CD14-positive monocyte (primary cell): ENCODE measurements at regions not wholly inside any gene's neighbourhood (a gene's known extent, or its start where the extent isn't known, plus 50 kb on each side); places are given as distances from the start of the nearest gene placed in this dataset.

Experiments used
- DNase-seq, 3 donors: peaks; one replicate each; pipeline ENCODE4 v3.0.0-alpha.2; 2011 to 2022
- H2AFZ ChIP-seq: 2 replicates; pipeline ENCODE4 v1.6.0; 2012; ENCODE audit warnings: mild to moderate bottlenecking, low read depth, low read length, inconsistent platforms; ENCODE audit not compliant: insufficient read depth, poor library complexity, severe bottlenecking
- H3K27ac ChIP-seq, 2 donors: 1 replicate in 1 of 2; 2 replicates in 1 of 2; pipeline ENCODE4 v1.5.1; 2012 to 2013; ENCODE audit warnings: low read length in 2 of 2, control low read depth in 1 of 2, inconsistent platforms in 1 of 2, low read depth in 1 of 2, mild to moderate bottlenecking in 1 of 2
- H3K27me3 ChIP-seq, 2 donors: one replicate each; pipeline versions ENCODE4 v1.6.0 to v1.6.1; 2011 to 2013; ENCODE audit warnings: low read length in 2 of 2; ENCODE audit not compliant: control insufficient read depth in 2 of 2, insufficient read depth in 2 of 2
- H3K36me3 ChIP-seq, 2 donors: replicated peaks in 1 of 2; 1 replicate in 1 of 2; 2 replicates in 1 of 2; pipeline versions ENCODE4 v1.5.1 to v1.6.1; 2012 to 2013; ENCODE audit warnings: low read length in 2 of 2, control low read depth in 1 of 2, inconsistent platforms in 1 of 2, mild to moderate bottlenecking in 1 of 2; ENCODE audit not compliant: insufficient read depth in 2 of 2, control insufficient read depth in 1 of 2
- H3K4me1 ChIP-seq, 2 donors: 1 replicate in 1 of 2; 2 replicates in 1 of 2; pipeline versions ENCODE4 v1.5.1 to v1.6.1; 2012 to 2013; ENCODE audit warnings: low read length in 2 of 2, control low read depth in 1 of 2, inconsistent platforms in 1 of 2, mild to moderate bottlenecking in 1 of 2, moderate library complexity in 1 of 2; ENCODE audit not compliant: insufficient read depth in 2 of 2, control insufficient read depth in 1 of 2
- H3K4me2 ChIP-seq: replicated peaks from 2 replicates; pipeline ENCODE3; 2012; ENCODE audit warnings: low read length, moderate library complexity, mild to moderate bottlenecking; ENCODE audit not compliant: poor library complexity, severe bottlenecking; ENCODE audit errors: extremely low read depth
- H3K4me3 ChIP-seq, 3 experiments: fragments of 200-600 bp in 1 of 3; sonication (generic) in 1 of 3; replicated peaks in 1 of 3; 1 replicate in 2 of 3; 2 replicates in 1 of 3; pipeline ENCODE4 v1.5.1; 2011 to 2013; ENCODE audit warnings: low read length in 3 of 3, mild to moderate bottlenecking in 3 of 3, control low read depth in 2 of 3, low read depth in 2 of 3, inconsistent platforms in 1 of 3, moderate library complexity in 1 of 3
- H3K79me2 ChIP-seq: 2 replicates; pipeline ENCODE4 v1.6.0; 2012; ENCODE audit warnings: mild to moderate bottlenecking, control low read depth, inconsistent platforms, low read length, moderate library complexity; ENCODE audit not compliant: insufficient read depth
- H3K9ac ChIP-seq: 2 replicates; pipeline ENCODE4 v1.6.0; 2017; ENCODE audit warnings: low read length, mild to moderate bottlenecking; ENCODE audit not compliant: insufficient read depth, poor library complexity, severe bottlenecking
- H3K9me3 ChIP-seq, 2 donors: replicated peaks in 1 of 2; 1 replicate in 1 of 2; 2 replicates in 1 of 2; pipeline versions ENCODE4 v1.5.1 to v1.6.1; 2012 to 2013; ENCODE audit warnings: low read length in 2 of 2, control low read depth in 1 of 2; ENCODE audit not compliant: control insufficient read depth in 1 of 2, insufficient read depth in 1 of 2
- H4K20me1 ChIP-seq: 2 replicates; pipeline ENCODE4 v1.6.0; 2012; ENCODE audit warnings: mild to moderate bottlenecking, low read length, control low read depth, moderate library complexity; ENCODE audit not compliant: insufficient read depth
- H3K27ac Mint-ChIP-seq, 7 donors: one replicate each; pipeline ENCODE4 v1.8.0; 2020; ENCODE audit warnings: mild to moderate bottlenecking in 7 of 7, mixed read lengths in 7 of 7, moderate library complexity in 6 of 7, inconsistent platforms in 2 of 7
- H3K27me3 Mint-ChIP-seq, 3 donors: one replicate each; pipeline ENCODE4 v1.8.0; 2021 to 2022; ENCODE audit warnings: low read depth in 3 of 3, mild to moderate bottlenecking in 3 of 3, mixed read lengths in 3 of 3, moderate library complexity in 3 of 3, inconsistent platforms in 1 of 3
- H3K36me3 Mint-ChIP-seq, 2 donors: one replicate each; pipeline ENCODE4 v1.8.0; 2020; ENCODE audit warnings: mixed read lengths in 2 of 2, inconsistent platforms in 1 of 2, mild to moderate bottlenecking in 1 of 2
- H3K4me1 Mint-ChIP-seq: one replicate; pipeline ENCODE4 v1.8.0; 2020; ENCODE audit warnings: mild to moderate bottlenecking, mixed read lengths
- H3K4me3 Mint-ChIP-seq, 2 donors: one replicate each; pipeline ENCODE4 v1.8.0; 2020; ENCODE audit warnings: mild to moderate bottlenecking in 2 of 2, mixed read lengths in 2 of 2, moderate library complexity in 1 of 2
- H3K9me3 Mint-ChIP-seq, 7 donors: one replicate each; pipeline ENCODE4 v1.8.0; 2020 to 2022; ENCODE audit warnings: mixed read lengths in 7 of 7, mild to moderate bottlenecking in 6 of 7, moderate library complexity in 6 of 7, inconsistent platforms in 2 of 7
- WGBS: methylation state at CpG from one replicate; pipeline ENCODE4 v1.1.5; 2013; ENCODE audit warnings: missing lambda C conversion rate; ENCODE audit not compliant: insufficient coverage; 5-methylcytosine and 5-hydroxymethylcytosine counted together
- intact Hi-C, 2 donors: fragments of 100-400 bp; cut with micrococcal nuclease; formaldehyde crosslinking; loops; one replicate each; pipeline versions ENCODE4 v1.15.0 to v1.15.1; 2023
- TF ChIP-seq, protein P1 (sequence below): fragments of 200-600 bp; IDR thresholded peaks from one replicate; pipeline ENCODE4 v1.8.0; 2022; ENCODE audit warnings: antibody characterized with exemption, mild to moderate bottlenecking

DNA sequence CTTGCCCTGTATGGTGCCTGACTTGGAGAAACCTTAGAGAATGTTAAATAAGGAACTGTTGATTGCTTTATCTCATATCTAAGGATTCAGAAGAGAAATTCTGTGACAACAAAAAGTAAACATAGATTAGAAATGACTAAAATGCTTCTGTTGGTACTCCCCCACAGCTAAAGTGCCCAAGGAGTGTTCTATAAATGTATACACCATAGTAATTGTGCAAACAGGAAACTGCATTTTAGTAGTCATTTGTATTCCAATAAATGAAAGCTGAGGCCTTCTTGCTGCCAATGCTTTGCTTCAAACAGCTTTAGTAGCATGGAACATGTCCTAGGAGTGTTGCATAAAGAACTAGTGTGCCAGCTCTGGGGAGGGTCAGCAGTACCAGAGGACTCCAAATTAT is 343.7 kb upstream of the IRAK1BP1 start:
- H3K4me3 ChIP-seq = no peak overlapping the region
- Mint-ChIP-seq H3K4me1 (no peaks in the 10 kb centered on the region), H3K36me3 (no peaks in the 10 kb centered on the region), H3K9me3 (peaks cover 0 to 2% (median 0%) of the 10 kb centered on the region in 7 donors), H3K27me3 (peaks cover 0 to 2% (median 0%) of the 10 kb centered on the region in 3 donors), H3K27ac (no peak overlapping the region), H3K4me3 (no peak overlapping the region)
- no peak overlapping the region for H3K27ac ChIP-seq
- H3K79me2 ChIP-seq = no peaks in the 10 kb centered on the region
- H3K27me3 ChIP-seq = no peaks in the 10 kb centered on the region
- no peaks in the 10 kb centered on the region for H3K4me1 ChIP-seq
- intact Hi-C loops = no loop called here
- no peak overlapping the region for H3K9ac ChIP-seq
- TF ChIP-seq, protein P1, sequence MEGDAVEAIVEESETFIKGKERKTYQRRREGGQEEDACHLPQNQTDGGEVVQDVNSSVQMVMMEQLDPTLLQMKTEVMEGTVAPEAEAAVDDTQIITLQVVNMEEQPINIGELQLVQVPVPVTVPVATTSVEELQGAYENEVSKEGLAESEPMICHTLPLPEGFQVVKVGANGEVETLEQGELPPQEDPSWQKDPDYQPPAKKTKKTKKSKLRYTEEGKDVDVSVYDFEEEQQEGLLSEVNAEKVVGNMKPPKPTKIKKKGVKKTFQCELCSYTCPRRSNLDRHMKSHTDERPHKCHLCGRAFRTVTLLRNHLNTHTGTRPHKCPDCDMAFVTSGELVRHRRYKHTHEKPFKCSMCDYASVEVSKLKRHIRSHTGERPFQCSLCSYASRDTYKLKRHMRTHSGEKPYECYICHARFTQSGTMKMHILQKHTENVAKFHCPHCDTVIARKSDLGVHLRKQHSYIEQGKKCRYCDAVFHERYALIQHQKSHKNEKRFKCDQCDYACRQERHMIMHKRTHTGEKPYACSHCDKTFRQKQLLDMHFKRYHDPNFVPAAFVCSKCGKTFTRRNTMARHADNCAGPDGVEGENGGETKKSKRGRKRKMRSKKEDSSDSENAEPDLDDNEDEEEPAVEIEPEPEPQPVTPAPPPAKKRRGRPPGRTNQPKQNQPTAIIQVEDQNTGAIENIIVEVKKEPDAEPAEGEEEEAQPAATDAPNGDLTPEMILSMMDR = no peak
- DNase-seq = no peak
- H3K36me3 ChIP-seq = no peaks in the 10 kb centered on the region
- no peak overlapping the region for H2AFZ ChIP-seq
- no peak overlapping the region for H3K4me2 ChIP-seq
- H4K20me1 ChIP-seq = no peaks in the 10 kb centered on the region
- H3K9me3 ChIP-seq = no peaks in the 10 kb centered on the region

DNA sequence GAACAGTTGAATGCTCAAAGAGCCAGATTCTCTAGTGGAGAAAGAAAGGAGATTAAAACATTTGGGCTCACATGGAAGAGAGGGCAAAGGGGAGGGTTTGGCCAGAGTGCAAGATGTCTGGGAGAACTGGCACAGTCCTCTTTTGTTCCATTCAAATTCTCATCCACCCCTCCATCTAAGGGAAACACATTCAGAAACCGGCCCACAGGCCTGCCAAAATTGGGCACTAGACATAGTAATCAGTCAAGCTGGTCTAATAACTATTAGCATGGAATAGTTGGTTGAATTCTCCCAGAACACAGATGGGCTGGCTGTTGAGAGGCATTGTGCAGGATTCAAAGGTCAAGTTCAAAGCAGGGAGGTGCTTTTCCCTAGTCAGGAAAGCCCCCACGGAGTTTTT is 341.4 kb upstream of the IRAK1BP1 start:
- DNase-seq = no peak
- 71% methylated on average over 1 of the region's 2 CpGs for WGBS
- Histone ChIP-seq H3K4me1 (no peaks in the 10 kb centered on the region), H3K4me2 (no peak overlapping the region), H4K20me1 (no peaks in the 10 kb centered on the region), H3K9me3 (peaks cover 0 to 3% of the 10 kb centered on the region in 2 donors), H3K36me3 (no peaks in the 10 kb centered on the region), H3K27me3 (no peaks in the 10 kb centered on the region), H2AFZ (no peak overlapping the region), H3K27ac (no peak overlapping the region), H3K79me2 (no peaks in the 10 kb centered on the region), H3K4me3 (no peak overlapping the region), H3K9ac (no peak overlapping the region)
- intact Hi-C loops = no loop called here
- no peak overlapping the region for H3K4me3 Mint-ChIP-seq
- no peaks in the 10 kb centered on the region for H3K4me1 Mint-ChIP-seq
- TF ChIP-seq, protein P1 = no peak
- H3K27me3 Mint-ChIP-seq = peaks cover 0 to 2% (median 0%) of the 10 kb centered on the region in 3 donors
- H3K9me3 Mint-ChIP-seq = peaks cover 0 to 2% (median 0%) of the 10 kb centered on the region in 7 donors
- H3K36me3 Mint-ChIP-seq = no peaks in the 10 kb centered on the region
- H3K27ac Mint-ChIP-seq = no peak overlapping the region
